ENCODE measurements at regions not wholly inside any gene's neighbourhood (a gene's known extent, or its start where the extent isn't known, plus 50 kb on each side); places are given as distances from the start of the nearest gene placed in this dataset.

GRCh38 chr13:73141292-73141771 lies 82.5 kb downstream of the KLF5 start:
- H3K27me3 ChIP-seq (ENCODE audit: insufficient read depth, low read depth, low read length): no peaks in the 10 kb centered on the region
- no peaks in the 10 kb centered on the region for H3K79me2 ChIP-seq (replicated peaks; ENCODE audit: insufficient read depth, low read length)
- H3K9me3 ChIP-seq (ENCODE audit: low read length): no peaks in the 10 kb centered on the region
- no peaks in the 10 kb centered on the region for H3K36me3 ChIP-seq (ENCODE audit: insufficient read depth, low read length)
- no peak overlapping the region for H3K27ac ChIP-seq (ENCODE audit: low read length)
- H4K20me1 ChIP-seq (ENCODE audit: insufficient read depth): no peaks in the 10 kb centered on the region
- no peaks in the 10 kb centered on the region for H3F3A ChIP-seq (ENCODE audit: insufficient read depth, low read length, poor library complexity, severe bottlenecking)
- no peaks in the 10 kb centered on the region for H3K9me2 ChIP-seq (ENCODE audit: insufficient read depth, low read length)
- TF ChIP-seq, protein P1, sequence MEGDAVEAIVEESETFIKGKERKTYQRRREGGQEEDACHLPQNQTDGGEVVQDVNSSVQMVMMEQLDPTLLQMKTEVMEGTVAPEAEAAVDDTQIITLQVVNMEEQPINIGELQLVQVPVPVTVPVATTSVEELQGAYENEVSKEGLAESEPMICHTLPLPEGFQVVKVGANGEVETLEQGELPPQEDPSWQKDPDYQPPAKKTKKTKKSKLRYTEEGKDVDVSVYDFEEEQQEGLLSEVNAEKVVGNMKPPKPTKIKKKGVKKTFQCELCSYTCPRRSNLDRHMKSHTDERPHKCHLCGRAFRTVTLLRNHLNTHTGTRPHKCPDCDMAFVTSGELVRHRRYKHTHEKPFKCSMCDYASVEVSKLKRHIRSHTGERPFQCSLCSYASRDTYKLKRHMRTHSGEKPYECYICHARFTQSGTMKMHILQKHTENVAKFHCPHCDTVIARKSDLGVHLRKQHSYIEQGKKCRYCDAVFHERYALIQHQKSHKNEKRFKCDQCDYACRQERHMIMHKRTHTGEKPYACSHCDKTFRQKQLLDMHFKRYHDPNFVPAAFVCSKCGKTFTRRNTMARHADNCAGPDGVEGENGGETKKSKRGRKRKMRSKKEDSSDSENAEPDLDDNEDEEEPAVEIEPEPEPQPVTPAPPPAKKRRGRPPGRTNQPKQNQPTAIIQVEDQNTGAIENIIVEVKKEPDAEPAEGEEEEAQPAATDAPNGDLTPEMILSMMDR (IDR thresholded peaks at IDR 0.05; ENCODE audit: poor library complexity, severe bottlenecking): no peak
- TF ChIP-seq RAD21 (conservative IDR thresholded peaks at IDR 0.05) (no peak), MXI1 (conservative IDR thresholded peaks at IDR 0.05; ENCODE audit: poor library complexity, severe bottlenecking) (no peak), EP300 (conservative IDR thresholded peaks at IDR 0.05; ENCODE audit: poor library complexity, severe bottlenecking) (no peak), SMC3 (conservative IDR thresholded peaks at IDR 0.05; ENCODE audit: poor library complexity) (no peak), REST (IDR thresholded peaks at IDR 0.05; ENCODE audit: borderline replicate concordance) (no peak), POLR2AphosphoS5 (IDR thresholded peaks at IDR 0.05) (no peak), EZH2 (IDR thresholded peaks at IDR 0.05; ENCODE audit: borderline replicate concordance, insufficient read depth, low read length, poor library complexity, severe bottlenecking) (no peak)
- H2AFZ ChIP-seq (ENCODE audit: low read depth, low read length): no peak overlapping the region
- no peak overlapping the region for H3K4me2 ChIP-seq (ENCODE audit: low read length)
- no peak overlapping the region for H3K9ac ChIP-seq (ENCODE audit: low read length)
- H3K4me3 ChIP-seq (ENCODE audit: low read length): no peak overlapping the region

GRCh38 chr13:73140801-73141200 lies 82.0 kb downstream of the KLF5 start:
- no peaks in the 10 kb centered on the region for H3K27me3 ChIP-seq (ENCODE audit: insufficient read depth, low read depth, low read length)
- H3K36me3 ChIP-seq (ENCODE audit: insufficient read depth, low read length): no peaks in the 10 kb centered on the region
- H3K79me2 ChIP-seq (replicated peaks; ENCODE audit: insufficient read depth, low read length): no peaks in the 10 kb centered on the region
- no peak overlapping the region for H3K4me3 ChIP-seq (ENCODE audit: low read length)
- no peaks in the 10 kb centered on the region for H3F3A ChIP-seq (ENCODE audit: insufficient read depth, low read length, poor library complexity, severe bottlenecking)
- no peaks in the 10 kb centered on the region for H3K9me3 ChIP-seq (ENCODE audit: low read length)
- H2AFZ ChIP-seq (ENCODE audit: low read depth, low read length): no peak overlapping the region
- no peak overlapping the region for H3K27ac ChIP-seq (ENCODE audit: low read length)
- no peak for TF ChIP-seq MXI1 (conservative IDR thresholded peaks at IDR 0.05; ENCODE audit: poor library complexity, severe bottlenecking)
- no peak for TF ChIP-seq TAF1 (IDR thresholded peaks at IDR 0.05; ENCODE audit: low read depth)
- TF ChIP-seq REST (IDR thresholded peaks at IDR 0.05; ENCODE audit: borderline replicate concordance): no peak
- no peak for TF ChIP-seq EZH2 (IDR thresholded peaks at IDR 0.05; ENCODE audit: borderline replicate concordance, insufficient read depth, low read length, poor library complexity, severe bottlenecking)
- no peak for TF ChIP-seq POLR2AphosphoS5 (IDR thresholded peaks at IDR 0.05)
- no peak for TF ChIP-seq SMC3 (conservative IDR thresholded peaks at IDR 0.05; ENCODE audit: poor library complexity)
- TF ChIP-seq, protein P1 (IDR thresholded peaks at IDR 0.05; ENCODE audit: poor library complexity, severe bottlenecking): no peak
- TF ChIP-seq RAD21 (conservative IDR thresholded peaks at IDR 0.05): no peak
- TF ChIP-seq EP300 (conservative IDR thresholded peaks at IDR 0.05; ENCODE audit: poor library complexity, severe bottlenecking): no peak
- no peaks in the 10 kb centered on the region for H4K20me1 ChIP-seq (ENCODE audit: insufficient read depth)
- no peaks in the 10 kb centered on the region for H3K9me2 ChIP-seq (ENCODE audit: insufficient read depth, low read length)
- no peak overlapping the region for H3K9ac ChIP-seq (ENCODE audit: low read length)
- H3K4me2 ChIP-seq (ENCODE audit: low read length): no peak overlapping the region

All from neural cell (in vitro differentiated cells).